Ovary (tissue), 3 donors: ENCODE measurements at regions not wholly inside any gene's neighbourhood (a gene's known extent, or its start where the extent isn't known, plus 50 kb on each side); places are given as distances from the start of the nearest gene placed in this dataset.

ENCODE experiments used
- CTCF ChIP-seq, 3 donors: fragments of 450-650 bp in 2 of 3; fragments of 200-600 bp in 1 of 3; IDR thresholded peaks; one replicate each; pipeline versions ENCODE4 v1.5.1 to v1.8.0; 2016 to 2022; ENCODE audit warnings: antibody characterized with exemption in 3 of 3, mild to moderate bottlenecking in 1 of 3
- EP300 ChIP-seq: sonication (generic); formaldehyde crosslinking; IDR thresholded peaks from one replicate; pipeline ENCODE4 v1.6.1; 2017; ENCODE audit warnings: antibody characterized with exemption
- POLR2A ChIP-seq: fragments of 450-650 bp; IDR thresholded peaks from one replicate; pipeline ENCODE4 v1.6.1; 2017; ENCODE audit warnings: antibody characterized with exemption, mild to moderate bottlenecking, moderate library complexity
- donor health status: DM: no; HTN: no; CAD: no.

GRCh38 chrX:150216716-150217115 lies 146.4 kb upstream of the MAMLD1 start:
- TF ChIP-seq EP300 (no peak), CTCF (IDR thresholded peaks at IDR 0.05) (no peak), POLR2A (no peak)
